HG03159 (cell line): ENCODE measurements at regions not wholly inside any gene's neighbourhood (a gene's known extent, or its start where the extent isn't known, plus 50 kb on each side); places are given as distances from the start of the nearest gene placed in this dataset.

ENCODE experiments used
- ATAC-seq: cut with Tn5 transposase; IDR thresholded peaks from one replicate; pipeline ENCODE4 v1.9.1; 2021; ENCODE audit warnings: mild to moderate bottlenecking, moderate library complexity; ENCODE audit not compliant: unreplicated experiment

DNA sequence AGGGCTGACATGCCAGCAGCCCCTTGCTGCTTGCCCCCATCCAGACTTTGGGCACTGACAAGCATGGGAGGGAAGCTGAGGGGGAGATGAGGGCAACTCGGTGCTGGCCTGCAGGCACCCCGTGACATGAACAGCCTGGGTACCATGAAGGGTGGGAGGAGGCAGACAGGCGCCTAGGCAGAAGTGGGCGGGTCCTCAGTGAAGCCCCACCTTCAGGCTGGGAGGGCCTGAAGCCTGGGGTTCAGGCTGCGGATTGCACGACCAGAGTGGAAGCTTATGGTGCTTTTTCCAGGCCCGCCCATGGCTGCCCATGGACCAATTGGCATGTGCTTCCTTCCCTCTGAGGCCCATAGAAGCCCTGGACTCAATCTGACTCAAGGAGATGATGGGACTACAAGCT lies 354.1 kb downstream of the GRIA2 start:
- ATAC-seq = no peak

GRCh38 chr4:157572951-157573350 lies 352.4 kb downstream of the GRIA2 start:
- ATAC-seq = no peak

DNA sequence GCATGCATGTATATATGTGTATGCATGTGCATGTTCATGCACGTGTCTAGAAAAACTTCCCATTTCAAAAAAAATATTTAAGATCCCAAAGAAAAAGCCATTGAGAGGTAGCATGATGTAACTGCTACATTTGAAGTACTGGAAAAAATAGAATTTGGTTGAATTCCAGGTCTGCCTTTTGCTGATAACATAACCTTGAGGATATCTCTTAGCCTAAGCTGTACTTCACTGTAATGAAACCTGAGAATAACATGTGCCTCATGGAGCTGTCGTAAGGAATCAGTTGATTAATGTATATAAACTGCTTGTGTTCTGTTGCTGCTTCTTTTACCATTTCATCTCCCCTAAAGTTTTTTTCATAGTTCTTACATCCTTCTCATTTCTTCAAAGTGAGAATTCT lies 351.8 kb downstream of the GRIA2 start:
- no peak for ATAC-seq

GRCh38 chr4:157564771-157565170 lies 344.2 kb downstream of the GRIA2 start:
- no peak for ATAC-seq

GRCh38 chr4:157564218-157564617 lies 343.7 kb downstream of the GRIA2 start:
- ATAC-seq = no peak

- ATAC-seq = no peak
Measured at GRCh38 chr4:157558016-157558415, 337.5 kb downstream of the GRIA2 start.

- no peak for ATAC-seq
Measured at GRCh38 chr4:157550028-157550427, 329.5 kb downstream of the GRIA2 start.

GRCh38 chr4:157527954-157528353 lies 307.4 kb downstream of the GRIA2 start:
- no peak for ATAC-seq

DNA sequence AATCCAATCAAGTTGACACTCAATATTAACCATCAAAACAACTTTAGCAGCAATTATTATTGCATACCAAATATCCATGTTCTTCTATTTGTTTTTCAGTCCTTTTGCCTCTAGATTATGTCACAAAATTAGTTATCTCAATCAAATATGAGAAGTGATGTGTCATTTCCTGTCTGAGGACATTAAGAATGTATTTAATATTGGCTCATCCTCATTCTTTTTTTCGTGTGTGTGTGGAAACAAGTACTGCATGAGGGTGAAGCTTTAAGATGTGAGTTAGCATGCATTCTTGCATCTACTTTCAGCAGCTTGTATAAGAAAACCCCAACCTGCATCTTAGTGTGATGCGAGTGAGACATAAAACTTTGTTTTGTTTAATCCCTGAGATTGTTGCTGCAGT lies 301.4 kb downstream of the GRIA2 start:
- ATAC-seq = no peak

DNA sequence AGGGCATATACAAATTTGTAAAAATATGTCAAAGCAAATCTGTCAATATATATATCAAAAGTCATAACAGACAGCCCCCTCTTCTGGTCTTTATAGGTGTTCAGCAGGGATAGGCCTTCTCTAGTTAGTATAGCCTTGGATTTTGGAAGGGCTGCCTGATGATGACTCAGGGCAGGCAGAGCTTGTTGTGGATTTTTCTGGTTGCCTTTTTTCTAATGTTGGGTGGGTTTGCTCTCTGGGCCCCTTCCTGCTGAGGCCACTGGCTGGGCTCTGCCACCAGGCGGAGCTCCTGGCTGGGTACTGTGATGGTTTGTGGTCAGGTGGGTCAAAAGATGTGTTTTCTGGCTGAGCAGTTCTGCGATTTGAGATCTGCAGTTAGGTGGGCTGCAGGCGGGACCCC lies 294.2 kb downstream of the GRIA2 start:
- ATAC-seq = no peak

DNA sequence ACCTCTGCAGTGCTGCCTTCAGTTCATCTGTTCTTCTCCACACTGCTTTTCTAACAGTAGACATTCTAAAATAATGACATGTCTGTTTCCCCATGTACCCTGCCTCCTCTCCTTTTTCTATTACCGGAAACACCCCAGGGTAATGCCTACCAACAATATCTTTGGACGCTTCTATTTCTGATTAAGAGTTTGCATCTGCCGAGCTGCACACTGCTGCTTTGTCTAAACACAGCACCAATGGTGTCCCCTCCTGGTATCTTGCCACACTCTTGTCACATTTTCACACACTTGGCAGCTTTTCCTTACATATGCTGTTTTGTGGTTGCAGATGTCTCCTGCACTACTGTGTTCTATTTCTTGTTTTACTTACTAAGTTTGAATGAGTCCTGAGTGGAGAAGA lies 288.8 kb downstream of the GRIA2 start:
- no peak for ATAC-seq

DNA sequence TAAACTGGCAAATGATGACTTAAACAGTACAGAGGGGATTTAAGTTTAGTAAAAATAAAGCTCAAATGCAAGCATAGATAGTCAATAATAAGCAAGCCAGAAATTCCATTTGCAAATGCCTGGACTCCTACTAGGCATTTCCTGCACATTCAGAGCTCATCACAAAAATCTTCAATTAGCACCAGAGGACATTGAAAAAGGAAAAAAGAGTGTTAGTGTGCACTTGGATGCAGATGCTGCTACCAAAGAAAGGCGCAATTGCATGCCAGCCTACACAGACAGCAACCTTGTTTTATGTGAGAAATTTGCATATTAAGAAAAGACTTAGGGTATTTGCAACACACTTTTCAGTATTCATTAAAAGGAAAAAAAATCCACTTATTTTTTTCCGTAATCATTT lies 282.1 kb downstream of the GRIA2 start:
- no peak for ATAC-seq

DNA sequence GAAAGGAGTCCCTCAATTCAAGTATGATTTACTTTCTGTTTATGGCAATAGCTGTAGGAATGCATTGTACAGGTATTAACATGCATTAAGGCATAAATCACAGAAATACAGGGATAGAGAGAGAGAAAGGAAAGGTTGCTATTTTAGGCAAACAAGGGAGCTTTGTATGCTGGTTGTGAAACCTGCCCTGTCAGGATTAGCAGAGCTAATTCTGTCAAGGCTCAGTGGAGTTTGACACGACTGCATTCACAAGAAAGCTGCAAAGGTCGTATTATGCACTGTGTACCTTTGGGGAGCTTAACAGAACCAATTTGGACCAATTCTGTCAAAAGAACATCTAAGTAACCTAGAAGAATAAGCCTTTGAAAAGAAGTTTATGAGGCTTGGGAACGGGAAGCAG lies 239.3 kb downstream of the GRIA2 start:
- no peak for ATAC-seq

- no peak for ATAC-seq
Measured at GRCh38 chr4:157447195-157447594, 226.7 kb downstream of the GRIA2 start.

DNA sequence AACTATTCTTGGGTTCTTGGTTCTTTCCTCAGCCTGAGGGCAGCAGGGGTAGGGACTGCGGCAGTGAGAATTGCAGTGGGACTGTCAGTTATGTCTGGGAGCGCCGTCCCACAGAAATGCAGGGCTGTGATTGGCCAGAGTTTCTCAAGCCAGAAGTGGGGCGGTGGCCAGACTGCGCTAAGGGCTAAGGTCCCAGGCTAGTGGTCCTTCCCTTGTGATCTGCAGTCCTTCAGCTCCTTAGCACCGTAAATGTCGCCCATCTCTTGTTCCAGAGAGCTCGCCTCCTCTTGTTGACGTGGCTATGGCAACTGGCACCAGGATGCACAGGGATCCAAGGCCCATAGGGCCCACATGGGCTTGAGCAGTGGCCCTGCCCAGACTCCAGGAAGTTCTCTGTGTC lies 223.5 kb downstream of the GRIA2 start:
- no peak for ATAC-seq

DNA sequence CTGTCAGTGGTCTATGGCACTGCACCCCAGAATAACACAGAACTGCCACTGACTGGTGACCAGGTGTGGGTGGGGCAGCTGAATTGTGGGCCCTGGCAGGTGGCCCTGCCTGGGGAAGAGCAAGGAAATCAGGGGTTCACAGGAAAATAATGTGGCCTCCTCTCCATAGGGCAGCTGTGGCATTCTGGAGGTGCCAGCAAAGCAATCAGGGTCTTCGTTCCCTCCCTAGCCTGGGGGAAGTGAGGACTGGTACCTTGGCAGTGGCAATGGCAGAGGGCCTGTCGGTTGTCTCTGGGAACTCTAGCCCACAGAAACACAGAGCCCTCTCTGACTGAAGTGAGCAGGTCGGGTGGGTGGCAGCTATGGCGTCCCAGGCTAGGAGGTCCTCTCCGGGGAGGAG lies 223.0 kb downstream of the GRIA2 start:
- no peak for ATAC-seq

DNA sequence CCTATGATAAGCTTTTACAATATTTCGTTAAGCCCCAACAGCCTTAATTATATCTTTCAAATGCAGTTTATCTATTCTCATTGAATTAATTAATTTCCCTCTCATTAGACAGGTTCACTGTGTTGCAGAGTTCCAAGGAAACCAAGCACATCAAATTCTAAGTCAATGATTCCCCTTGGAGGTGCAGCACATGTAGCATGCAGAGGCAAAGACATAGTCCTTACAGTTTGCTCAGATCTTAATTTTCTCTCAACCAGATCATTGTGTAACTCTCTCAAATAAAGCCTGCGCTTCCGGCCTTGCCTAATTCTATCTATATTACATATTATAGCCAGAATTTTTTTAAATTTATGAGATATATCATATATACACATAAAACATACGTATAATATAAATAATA lies 205.4 kb downstream of the GRIA2 start:
- ATAC-seq = no peak

DNA sequence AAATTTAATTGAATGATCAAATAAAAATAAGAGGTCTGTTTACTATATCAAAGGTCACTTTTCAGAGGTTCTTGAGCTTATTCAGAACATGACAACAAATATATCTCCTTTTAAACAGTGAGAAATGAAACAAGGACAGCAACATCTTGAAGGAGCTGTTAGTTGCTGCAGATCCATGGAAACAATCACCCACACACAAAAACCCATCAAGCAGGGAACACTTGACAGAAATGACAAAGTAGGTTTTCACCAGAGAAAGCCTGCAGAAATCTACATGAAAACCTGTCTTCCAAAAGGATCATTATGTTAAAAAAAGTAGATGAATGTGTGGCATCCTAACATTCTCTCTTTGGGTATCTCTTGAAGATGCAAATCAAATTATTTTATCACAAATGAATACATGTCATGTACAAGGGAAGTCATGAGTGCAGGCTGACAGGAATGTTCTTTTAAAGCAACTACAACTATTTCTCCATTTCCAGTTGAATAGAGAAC lies 203.0 kb downstream of the GRIA2 start:
- ATAC-seq = no peak

GRCh38 chr4:157421365-157421764 lies 200.8 kb downstream of the GRIA2 start:
- ATAC-seq = no peak
